ENCODE measurements at regions not wholly inside any gene's neighbourhood (a gene's known extent, or its start where the extent isn't known, plus 50 kb on each side); places are given as distances from the start of the nearest gene placed in this dataset.

- TF ChIP-seq CTCF (IDR thresholded peaks at IDR 0.05; ENCODE audit: low read length), result no peak
- no peak for TF ChIP-seq EZH2 (IDR thresholded peaks at IDR 0.05; ENCODE audit: borderline replicate concordance, low read length)
Measured at GRCh38 chr5:38648703-38649291, 92.4 kb upstream of the LIFR start.

Data from OCI-LY1 (cell line).